ENCODE measurements at regions not wholly inside any gene's neighbourhood (a gene's known extent, or its start where the extent isn't known, plus 50 kb on each side); places are given as distances from the start of the nearest gene placed in this dataset.

GRCh38 chr16:86041807-86042206 lies 142.8 kb downstream of the IRF8 start:
- intact Hi-C loops (cut with DNase I): no loop called here
- H3K36me3 ChIP-seq: no peaks in the 10 kb centered on the region
- no peak overlapping the region for H3K27ac ChIP-seq
- no peak overlapping the region for H3K4me3 ChIP-seq
- 57 to 66% methylated on average over 4 of the region's 4 CpGs for WGBS, 2 donors
- TF ChIP-seq, protein P1, sequence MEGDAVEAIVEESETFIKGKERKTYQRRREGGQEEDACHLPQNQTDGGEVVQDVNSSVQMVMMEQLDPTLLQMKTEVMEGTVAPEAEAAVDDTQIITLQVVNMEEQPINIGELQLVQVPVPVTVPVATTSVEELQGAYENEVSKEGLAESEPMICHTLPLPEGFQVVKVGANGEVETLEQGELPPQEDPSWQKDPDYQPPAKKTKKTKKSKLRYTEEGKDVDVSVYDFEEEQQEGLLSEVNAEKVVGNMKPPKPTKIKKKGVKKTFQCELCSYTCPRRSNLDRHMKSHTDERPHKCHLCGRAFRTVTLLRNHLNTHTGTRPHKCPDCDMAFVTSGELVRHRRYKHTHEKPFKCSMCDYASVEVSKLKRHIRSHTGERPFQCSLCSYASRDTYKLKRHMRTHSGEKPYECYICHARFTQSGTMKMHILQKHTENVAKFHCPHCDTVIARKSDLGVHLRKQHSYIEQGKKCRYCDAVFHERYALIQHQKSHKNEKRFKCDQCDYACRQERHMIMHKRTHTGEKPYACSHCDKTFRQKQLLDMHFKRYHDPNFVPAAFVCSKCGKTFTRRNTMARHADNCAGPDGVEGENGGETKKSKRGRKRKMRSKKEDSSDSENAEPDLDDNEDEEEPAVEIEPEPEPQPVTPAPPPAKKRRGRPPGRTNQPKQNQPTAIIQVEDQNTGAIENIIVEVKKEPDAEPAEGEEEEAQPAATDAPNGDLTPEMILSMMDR (IDR thresholded peaks at IDR 0.05): no peak
- TF ChIP-seq POLR2A (IDR thresholded peaks at IDR 0.05) (no peak), POLR2AphosphoS5 (IDR thresholded peaks at IDR 0.05) (no peak), EP300 (IDR thresholded peaks at IDR 0.05) (no peak)
- DNase-seq: no peak
- no peaks in the 10 kb centered on the region for H3K9me3 ChIP-seq
- peaks cover 0 to 4% (median 0%) of the 10 kb centered on the region in 3 donors for H3K27me3 ChIP-seq
- H3K4me1 ChIP-seq: peaks cover 0 to 7% (median 0%) of the 10 kb centered on the region in 4 donors

- Histone ChIP-seq H3K36me3 (no peaks in the 10 kb centered on the region), H3K27ac (no peak overlapping the region), H3K4me1 (peaks cover 0 to 7% (median 0%) of the 10 kb centered on the region in 4 donors), H3K4me3 (no peak overlapping the region), H3K9me3 (no peaks in the 10 kb centered on the region), H3K27me3 (peaks cover 0 to 4% (median 0%) of the 10 kb centered on the region in 3 donors)
- intact Hi-C loops (cut with DNase I): no loop called here
- 64 to 69% methylated on average over 9 of the region's 9 CpGs for WGBS, 2 donors
- TF ChIP-seq POLR2A (IDR thresholded peaks at IDR 0.05) (no peak), EP300 (IDR thresholded peaks at IDR 0.05) (no peak)
- DNase-seq: no peak
These were observed 143.4 kb downstream of the IRF8 start for GRCh38 chr16:86042393-86042792.

DNA sequence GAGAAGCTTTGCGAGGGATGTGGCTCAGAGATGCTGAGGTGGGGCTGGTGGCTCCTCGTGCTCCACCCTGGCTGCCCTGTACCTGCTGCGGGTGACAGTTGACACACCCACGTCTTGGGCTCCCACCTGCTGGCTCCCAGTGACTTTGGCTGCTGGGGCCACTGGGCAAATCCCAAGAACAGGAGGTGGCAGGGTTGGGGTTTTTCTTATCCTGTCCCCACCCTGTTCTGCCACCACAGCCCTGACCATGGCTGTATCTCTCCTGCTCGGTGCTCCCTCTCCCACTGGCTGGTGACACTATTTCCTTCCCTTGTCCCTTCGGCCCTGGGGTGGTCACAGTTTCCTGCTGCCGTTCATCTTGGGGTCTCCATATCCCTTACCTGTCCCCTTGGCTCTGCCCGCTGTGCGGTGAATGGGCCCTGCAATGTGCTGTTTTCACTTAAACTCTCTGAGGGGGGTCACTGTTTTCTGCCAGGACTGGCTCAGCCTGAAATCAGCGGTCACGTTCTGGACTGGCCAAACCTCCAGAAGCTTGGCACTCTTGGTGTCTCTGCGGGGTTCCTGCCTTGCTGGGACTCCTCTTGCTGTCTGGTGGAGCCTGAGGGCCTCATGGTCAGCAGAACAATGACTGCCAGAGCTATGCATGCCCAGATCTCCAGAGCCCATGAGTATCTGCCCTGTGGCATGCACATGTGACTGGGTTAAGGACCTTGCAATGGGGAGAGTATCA lies 144.2 kb downstream of the IRF8 start:
- H3K4me3 ChIP-seq: no peak overlapping the region
- peaks cover 0 to 4% (median 0%) of the 10 kb centered on the region in 3 donors for H3K27me3 ChIP-seq
- H3K4me1 ChIP-seq: peaks cover 0 to 7% (median 0%) of the 10 kb centered on the region in 4 donors
- H3K9me3 ChIP-seq: no peaks in the 10 kb centered on the region
- intact Hi-C loops (cut with DNase I): no loop called here
- TF ChIP-seq, protein P1 (IDR thresholded peaks at IDR 0.05): no peak
- TF ChIP-seq POLR2AphosphoS5 (IDR thresholded peaks at IDR 0.05) (no peak), EP300 (IDR thresholded peaks at IDR 0.05) (no peak)
- no peak overlapping the region for H3K27ac ChIP-seq
- no peaks in the 10 kb centered on the region for H3K36me3 ChIP-seq
- 66 to 68% methylated on average over 12 of the region's 12 CpGs for WGBS, 2 donors
- no peak for DNase-seq

DNA sequence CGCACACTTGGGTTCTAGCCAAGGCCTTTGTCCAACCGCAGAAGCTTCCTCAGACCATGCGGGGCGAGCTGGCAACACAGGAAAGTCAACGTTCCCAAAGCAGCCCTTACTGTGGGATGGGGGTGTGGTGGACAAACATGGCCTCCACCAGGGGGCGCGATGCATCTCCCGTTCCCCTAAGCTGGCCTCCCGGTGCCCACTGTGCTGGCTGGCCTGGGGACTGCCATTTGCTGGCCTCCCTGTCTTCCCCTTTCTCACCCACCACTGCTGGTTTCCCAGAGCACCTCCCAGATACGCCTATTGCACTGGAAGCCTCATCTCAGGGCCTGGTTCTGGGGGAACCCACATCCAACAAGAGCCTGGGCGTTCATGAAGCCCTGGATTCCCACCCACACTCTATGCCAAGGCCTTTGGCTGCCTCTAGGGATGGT lies 145.3 kb downstream of the IRF8 start:
- H3K4me1 ChIP-seq: no peaks in the 10 kb centered on the region
- peak; percentile 78 for DNase-seq
- TF ChIP-seq, protein P1 (IDR thresholded peaks at IDR 0.05): peak in 3 of 4 experiments; percentile 20 to 55 (median 43)
- TF ChIP-seq POLR2AphosphoS5 (IDR thresholded peaks at IDR 0.05): no peak
- H3K36me3 ChIP-seq: no peaks in the 10 kb centered on the region
- peaks cover 0 to 4% (median 0%) of the 10 kb centered on the region in 3 donors for H3K27me3 ChIP-seq
- intact Hi-C loops (cut with DNase I): no loop called here
- WGBS, 2 donors: 46 to 69% methylated on average over 11 of the region's 11 CpGs
- H3K27ac ChIP-seq: no peak overlapping the region
- H3K4me3 ChIP-seq: no peak overlapping the region
- no peaks in the 10 kb centered on the region for H3K9me3 ChIP-seq

GRCh38 chr16:86044881-86045590 lies 146.1 kb downstream of the IRF8 start:
- DNase-seq: peak; percentile 52
- H3K27me3 ChIP-seq: peaks cover 0 to 4% (median 0%) of the 10 kb centered on the region in 3 donors

More at GRCh38 chr16:86044881-86045590, 146.1 kb downstream of the IRF8 start:
- Histone ChIP-seq H3K4me1 (no peaks in the 10 kb centered on the region), H3K36me3 (no peaks in the 10 kb centered on the region), H3K9me3 (no peaks in the 10 kb centered on the region), H3K27ac (no peak overlapping the region), H3K4me3 (no peak overlapping the region)
- 28 to 56% methylated on average over 8 of the region's 8 CpGs for WGBS, 2 donors
- TF ChIP-seq, protein P1 (IDR thresholded peaks at IDR 0.05): no peak
- no peak for TF ChIP-seq POLR2AphosphoS5 (IDR thresholded peaks at IDR 0.05)
- TF ChIP-seq EP300 (IDR thresholded peaks at IDR 0.05): no peak
- TF ChIP-seq POLR2A (IDR thresholded peaks at IDR 0.05): no peak
- intact Hi-C loops (cut with DNase I): no loop called here

Measured in sigmoid colon (tissue), 6 donors.